Trophoblast cell (in vitro differentiated cells and primary cell): ENCODE measurements at regions not wholly inside any gene's neighbourhood (a gene's known extent, or its start where the extent isn't known, plus 50 kb on each side); places are given as distances from the start of the nearest gene placed in this dataset.

Source experiments
- DNase-seq, 2 donors: peaks; one replicate each; pipeline ENCODE4 v3.0.0-alpha.2; 2016
- H2AFZ ChIP-seq: 2 replicates; pipeline ENCODE4 v1.6.1; 2013; ENCODE audit warnings: low read length, moderate library complexity, mild to moderate bottlenecking; ENCODE audit not compliant: insufficient read depth, poor library complexity
- H2AK5ac ChIP-seq: 2 replicates; pipeline ENCODE4 v1.6.1; 2013; ENCODE audit warnings: mild to moderate bottlenecking, low read length
- H2BK120ac ChIP-seq: 2 replicates; pipeline ENCODE4 v1.6.1; 2013; ENCODE audit warnings: low read length, mild to moderate bottlenecking, moderate library complexity; ENCODE audit not compliant: insufficient read depth, poor library complexity
- H2BK12ac ChIP-seq: 2 replicates; pipeline ENCODE4 v1.6.1; 2013; ENCODE audit warnings: mild to moderate bottlenecking, low read length, moderate library complexity
- H2BK5ac ChIP-seq: 2 replicates; pipeline ENCODE4 v1.6.1; 2013; ENCODE audit warnings: low read length, low read depth, moderate library complexity, mild to moderate bottlenecking; ENCODE audit not compliant: poor library complexity
- H3K14ac ChIP-seq: 2 replicates; pipeline ENCODE4 v1.6.1; 2013; ENCODE audit warnings: mild to moderate bottlenecking, low read length
- H3K18ac ChIP-seq: 2 replicates; pipeline ENCODE4 v1.6.1; 2013; ENCODE audit warnings: mild to moderate bottlenecking, low read length
- H3K23ac ChIP-seq: 2 replicates; pipeline ENCODE4 v1.6.1; 2013; ENCODE audit warnings: low read length
- H3K27ac ChIP-seq: 2 replicates; pipeline ENCODE4 v1.5.1; 2013; ENCODE audit warnings: low read depth, mild to moderate bottlenecking, inconsistent platforms, low read length, moderate library complexity
- H3K27me3 ChIP-seq: 2 replicates; pipeline ENCODE4 v1.6.1; 2013; ENCODE audit warnings: inconsistent platforms, mild to moderate bottlenecking, low read length, moderate library complexity; ENCODE audit not compliant: insufficient read depth
- H3K36me3 ChIP-seq, 2 experiments: 1 replicate in 1 of 2; 2 replicates in 1 of 2; pipeline ENCODE4 v1.6.1; 2013; ENCODE audit warnings: low read length in 2 of 2, mild to moderate bottlenecking in 2 of 2, moderate library complexity in 1 of 2; ENCODE audit not compliant: insufficient read depth in 2 of 2, control insufficient read depth in 1 of 2
- H3K4ac ChIP-seq: 2 replicates; pipeline ENCODE4 v1.6.1; 2013; ENCODE audit warnings: low read depth, mild to moderate bottlenecking, low read length, moderate library complexity
- H3K4me1 ChIP-seq, 2 experiments: 1 replicate in 1 of 2; 2 replicates in 1 of 2; pipeline ENCODE4 v1.6.1; 2013; ENCODE audit warnings: low read length in 2 of 2, mild to moderate bottlenecking in 2 of 2, moderate library complexity in 1 of 2; ENCODE audit not compliant: insufficient read depth in 2 of 2, control insufficient read depth in 1 of 2
- H3K4me2 ChIP-seq: 2 replicates; pipeline ENCODE4 v1.6.1; 2013; ENCODE audit warnings: inconsistent platforms, mild to moderate bottlenecking, low read length, moderate library complexity
- H3K4me3 ChIP-seq: 2 replicates; pipeline ENCODE4 v1.5.1; 2013; ENCODE audit warnings: mild to moderate bottlenecking, low read depth, low read length, inconsistent platforms
- H3K79me1 ChIP-seq: one replicate; pipeline ENCODE4 v1.6.1; 2013; ENCODE audit warnings: low read length
- H3K79me2 ChIP-seq: 2 replicates; pipeline ENCODE4 v1.6.1; 2013; ENCODE audit warnings: low read length, mild to moderate bottlenecking; ENCODE audit not compliant: control insufficient read depth, insufficient read depth, poor library complexity
- H3K9ac ChIP-seq: 2 replicates; pipeline ENCODE4 v1.6.1; 2013; ENCODE audit warnings: mild to moderate bottlenecking, low read length
- H3K9me3 ChIP-seq: 2 replicates; pipeline ENCODE4 v1.6.1; 2013; ENCODE audit warnings: low read depth, mild to moderate bottlenecking, control low read depth, inconsistent platforms, low read length; ENCODE audit not compliant: insufficient read depth
- H4K12ac ChIP-seq: 2 replicates; pipeline ENCODE4 v1.6.1; 2013; ENCODE audit warnings: low read depth, mild to moderate bottlenecking, low read length, moderate library complexity
- H4K8ac ChIP-seq: 2 replicates; pipeline ENCODE4 v1.6.1; 2013; ENCODE audit warnings: low read depth, mild to moderate bottlenecking, low read length, moderate library complexity
- H4K91ac ChIP-seq: one replicate; pipeline ENCODE4 v1.6.1; 2013; ENCODE audit warnings: low read depth, mild to moderate bottlenecking, low read length, moderate library complexity
- WGBS: extraction: QIAGEN DNeasy Blood & Tissue Kit; methylation state at CpG from one replicate; pipeline ENCODE4 v1.1.7; 2013; ENCODE audit warnings: missing lambda C conversion rate; ENCODE audit not compliant: insufficient read length, insufficient coverage; ENCODE audit errors: extremely low coverage; 5-methylcytosine and 5-hydroxymethylcytosine counted together

- no peak overlapping the region for H3K4ac ChIP-seq
- no peak overlapping the region for H3K14ac ChIP-seq
- no CpG with 5 or more reads among the region's 1 CpG for WGBS
- H3K4me3 ChIP-seq = no peak overlapping the region
- no peak overlapping the region for H3K23ac ChIP-seq
- H2AK5ac ChIP-seq = no peak overlapping the region
- H4K91ac ChIP-seq = no peak overlapping the region
- H2BK120ac ChIP-seq = no peak overlapping the region
- no peaks in the 10 kb centered on the region for H3K4me1 ChIP-seq
- H3K4me2 ChIP-seq = no peak overlapping the region
- DNase-seq = no peak
- H3K27ac ChIP-seq = no peak overlapping the region
- H4K8ac ChIP-seq = no peak overlapping the region
- no peak overlapping the region for H3K9ac ChIP-seq
- H3K79me1 ChIP-seq = no peaks in the 10 kb centered on the region
- no peaks in the 10 kb centered on the region for H3K9me3 ChIP-seq
- no peak overlapping the region for H3K18ac ChIP-seq
- H3K27me3 ChIP-seq = no peaks in the 10 kb centered on the region
- H3K79me2 ChIP-seq = no peaks in the 10 kb centered on the region
- H2AFZ ChIP-seq = no peak overlapping the region
- H2BK5ac ChIP-seq = no peak overlapping the region
- H3K36me3 ChIP-seq = no peaks in the 10 kb centered on the region
- no peak overlapping the region for H4K12ac ChIP-seq
- no peak overlapping the region for H2BK12ac ChIP-seq
Observed at GRCh38 chr15:99857836-99858235, 124.6 kb upstream of the LYSMD4 start.

GRCh38 chr15:99850517-99850916 is 117.3 kb upstream of the LYSMD4 start:
- Histone ChIP-seq H3K14ac (no peak overlapping the region), H3K4me1 (no peaks in the 10 kb centered on the region), H4K91ac (no peak overlapping the region), H3K27ac (no peak overlapping the region), H4K12ac (no peak overlapping the region), H3K4ac (no peak overlapping the region), H2AFZ (no peak overlapping the region), H2BK120ac (no peak overlapping the region), H2AK5ac (no peak overlapping the region), H3K9me3 (no peaks in the 10 kb centered on the region), H3K9ac (no peak overlapping the region), H3K4me3 (no peak overlapping the region), H3K4me2 (no peak overlapping the region), H2BK5ac (no peak overlapping the region), H3K23ac (no peak overlapping the region), H3K79me1 (no peaks in the 10 kb centered on the region), H3K79me2 (no peaks in the 10 kb centered on the region), H2BK12ac (no peak overlapping the region), H3K27me3 (no peaks in the 10 kb centered on the region), H3K36me3 (no peaks in the 10 kb centered on the region), H4K8ac (no peak overlapping the region), H3K18ac (no peak overlapping the region)
- no peak for DNase-seq
- WGBS = no CpG with 5 or more reads among the region's 1 CpG

GRCh38 chr15:99845009-99845408 is 111.8 kb upstream of the LYSMD4 start:
- no peak overlapping the region for H3K27ac ChIP-seq
- H2AK5ac ChIP-seq = no peak overlapping the region
- H3K14ac ChIP-seq = no peak overlapping the region
- H3K79me2 ChIP-seq = no peaks in the 10 kb centered on the region
- peak; percentile 20 to 62 for DNase-seq
- no peak overlapping the region for H2BK120ac ChIP-seq
- H3K4me1 ChIP-seq = no peaks in the 10 kb centered on the region
- no peak overlapping the region for H3K9ac ChIP-seq
- H4K12ac ChIP-seq = no peak overlapping the region
- no peak overlapping the region for H3K4ac ChIP-seq
- H2BK12ac ChIP-seq = no peak overlapping the region
- no peaks in the 10 kb centered on the region for H3K9me3 ChIP-seq
- no peak overlapping the region for H2AFZ ChIP-seq
- no peaks in the 10 kb centered on the region for H3K79me1 ChIP-seq
- no CpG with 5 or more reads among the region's 3 CpGs for WGBS
- H3K23ac ChIP-seq = no peak overlapping the region
- no peak overlapping the region for H4K91ac ChIP-seq
- H2BK5ac ChIP-seq = no peak overlapping the region
- no peaks in the 10 kb centered on the region for H3K36me3 ChIP-seq
- H4K8ac ChIP-seq = no peak overlapping the region
- H3K27me3 ChIP-seq = no peaks in the 10 kb centered on the region
- no peak overlapping the region for H3K18ac ChIP-seq
- no peak overlapping the region for H3K4me3 ChIP-seq
- H3K4me2 ChIP-seq = no peak overlapping the region

- Histone ChIP-seq H3K79me2 (no peaks in the 10 kb centered on the region), H4K12ac (no peak overlapping the region), H3K27me3 (no peaks in the 10 kb centered on the region), H3K23ac (no peak overlapping the region), H4K91ac (no peak overlapping the region), H3K27ac (no peak overlapping the region), H2BK5ac (no peak overlapping the region), H3K4me1 (no peaks in the 10 kb centered on the region), H3K4me3 (no peak overlapping the region), H3K9ac (no peak overlapping the region), H3K4me2 (no peak overlapping the region), H3K9me3 (no peaks in the 10 kb centered on the region), H3K4ac (no peak overlapping the region), H3K14ac (no peak overlapping the region), H3K18ac (no peak overlapping the region), H3K36me3 (no peaks in the 10 kb centered on the region), H4K8ac (no peak overlapping the region), H2BK12ac (no peak overlapping the region), H2BK120ac (no peak overlapping the region), H2AFZ (no peak overlapping the region), H3K79me1 (no peaks in the 10 kb centered on the region), H2AK5ac (no peak overlapping the region)
- DNase-seq = peak; percentile 25 to 59
- no CpG with 5 or more reads among the region's 8 CpGs for WGBS
Observed at GRCh38 chr15:99844150-99844549, 110.9 kb upstream of the LYSMD4 start.
